HEK293 (cell line): ENCODE measurements at regions not wholly inside any gene's neighbourhood (a gene's known extent, or its start where the extent isn't known, plus 50 kb on each side); places are given as distances from the start of the nearest gene placed in this dataset.

ENCODE experiments used
- CTCF ChIA-PET: fragments of 350-600 bp; formaldehyde crosslinking; extraction: SDS; loops from one replicate; lab custom pipeline; 2021; ENCODE audit warnings: antibody characterized with exemption; lab: Yijun Ruan, JAX
- POLR2A ChIA-PET: fragments of 300-600 bp; formaldehyde crosslinking; extraction: SDS; loops from one replicate; lab custom pipeline; 2020; ENCODE audit warnings: antibody characterized with exemption, inconsistent platforms; lab: Yijun Ruan, JAX
- H3K27ac ChIP-seq: fragments of 200-500 bp; sonication (Bioruptor generic); 2 replicates; pipeline ENCODE4 v1.5.1; 2014; ENCODE audit warnings: low read depth, low read length, control low read depth, inconsistent platforms; ENCODE audit errors: extremely low read depth
- H3K36me3 ChIP-seq, 2 experiments: fragments of 200-500 bp in 1 of 2; sonication (Bioruptor generic) in 1 of 2; 1 replicate in 1 of 2; 2 replicates in 1 of 2; pipeline ENCODE4 v1.5.1; 2014 to 2017; ENCODE audit warnings: inconsistent platforms in 2 of 2, low read length in 2 of 2; ENCODE audit not compliant: control insufficient read depth in 2 of 2, insufficient read depth in 1 of 2
- H3K4me1 ChIP-seq: fragments of 200-500 bp; sonication (Bioruptor generic); 2 replicates; pipeline ENCODE4 v1.5.1; 2014; ENCODE audit warnings: mild to moderate bottlenecking, low read length, inconsistent platforms; ENCODE audit not compliant: control insufficient read depth, insufficient read depth
- H3K4me3 ChIP-seq: 2 replicates; pipeline ENCODE4 v1.5.1; 2011; ENCODE audit warnings: low read depth, mild to moderate bottlenecking, control low read depth, low read length, moderate library complexity
- H3K9me3 ChIP-seq: fragments of 200-500 bp; sonication (Bioruptor generic); 2 replicates; pipeline ENCODE4 v1.5.1; 2014; ENCODE audit warnings: low read depth, low read length, inconsistent platforms; ENCODE audit not compliant: control insufficient read depth, insufficient read depth
- GLIS2 ChIP-seq: fragments of 450-650 bp; formaldehyde crosslinking; IDR thresholded peaks from 2 replicates; pipeline ENCODE4 v1.5.1; 2016; ENCODE audit warnings: missing biosample characterization, missing genetic modification characterization
- HIC1 ChIP-seq: fragments of 450-650 bp; formaldehyde crosslinking; IDR thresholded peaks from 2 replicates; pipeline ENCODE4 v1.5.1; 2016; ENCODE audit warnings: missing biosample characterization, missing genetic modification characterization
- HOXC10 ChIP-seq: sonication (generic); formaldehyde crosslinking; IDR thresholded peaks from 2 replicates; pipeline ENCODE4 v1.8.1; 2023; ENCODE audit warnings: mild to moderate bottlenecking, missing genetic modification reagents
- MZF1 ChIP-seq: fragments of 450-650 bp; formaldehyde crosslinking; IDR thresholded peaks from 2 replicates; pipeline ENCODE4 v1.5.1; 2017; ENCODE audit warnings: missing biosample characterization, missing genetic modification characterization, borderline replicate concordance
- REPIN1 ChIP-seq: fragments of 450-650 bp; formaldehyde crosslinking; IDR thresholded peaks from 2 replicates; pipeline ENCODE4 v1.5.1; 2017; ENCODE audit warnings: missing biosample characterization, missing genetic modification characterization, low read depth
- SETDB1 ChIP-seq: IDR thresholded peaks from one replicate; pipeline ENCODE4 v1.6.1; 2017; ENCODE audit warnings: mild to moderate bottlenecking, low read length, moderate library complexity, mixed read lengths; ENCODE audit not compliant: insufficient read length
- ZEB2 ChIP-seq: fragments of 450-650 bp; formaldehyde crosslinking; IDR thresholded peaks from 2 replicates; pipeline ENCODE4 v1.5.1; 2016; ENCODE audit warnings: missing biosample characterization, missing genetic modification characterization
- ZNF148 ChIP-seq: fragments of 450-650 bp; formaldehyde crosslinking; IDR thresholded peaks from 2 replicates; pipeline ENCODE4 v1.5.0; 2017; ENCODE audit warnings: missing biosample characterization, missing genetic modification characterization, borderline replicate concordance
- ZNF174 ChIP-seq: fragments of 450-650 bp; formaldehyde crosslinking; IDR thresholded peaks from 2 replicates; pipeline ENCODE4 v1.5.0; 2017; ENCODE audit warnings: missing biosample characterization, mild to moderate bottlenecking, missing genetic modification characterization
- ZNF19 ChIP-seq: fragments of 450-650 bp; formaldehyde crosslinking; IDR thresholded peaks from 2 replicates; pipeline ENCODE4; 2016; ENCODE audit warnings: missing biosample characterization, missing genetic modification characterization, low read depth
- ZNF23 ChIP-seq: fragments of 450-650 bp; formaldehyde crosslinking; IDR thresholded peaks from 2 replicates; pipeline ENCODE4 v1.5.1; 2016; ENCODE audit warnings: missing biosample characterization, missing genetic modification characterization, borderline replicate concordance
- ZNF266 ChIP-seq: fragments of 450-650 bp; formaldehyde crosslinking; IDR thresholded peaks from 2 replicates; pipeline ENCODE4 v1.5.1; 2016; ENCODE audit warnings: missing biosample characterization, missing genetic modification characterization, low read depth
- ZNF302 ChIP-seq: fragments of 450-650 bp; formaldehyde crosslinking; IDR thresholded peaks from 2 replicates; pipeline ENCODE4 v1.5.1; 2016; ENCODE audit warnings: missing biosample characterization, missing genetic modification characterization, low read depth
- ZNF391 ChIP-seq: fragments of 450-650 bp; formaldehyde crosslinking; IDR thresholded peaks from 2 replicates; pipeline ENCODE4 v1.5.1; 2016; ENCODE audit warnings: low read depth, missing biosample characterization, missing genetic modification characterization, borderline replicate concordance
- ZNF624 ChIP-seq: fragments of 450-650 bp; formaldehyde crosslinking; IDR thresholded peaks from 2 replicates; pipeline ENCODE4 v1.5.1; 2017; ENCODE audit warnings: missing biosample characterization, missing genetic modification characterization
- ZNF629 ChIP-seq: fragments of 450-650 bp; formaldehyde crosslinking; IDR thresholded peaks from 2 replicates; pipeline ENCODE4 v1.5.1; 2017; ENCODE audit warnings: missing biosample characterization, missing genetic modification characterization
- TF ChIP-seq, protein P1 (sequence below): fragments of 450-650 bp; formaldehyde crosslinking; IDR thresholded peaks from 2 replicates; pipeline ENCODE4 v1.5.1; 2016; ENCODE audit warnings: missing biosample characterization, missing genetic modification characterization
- TF ChIP-seq, protein P2 (sequence below): fragments of 450-650 bp; formaldehyde crosslinking; IDR thresholded peaks from 2 replicates; pipeline ENCODE4 v1.5.1; 2017; ENCODE audit warnings: missing biosample characterization, missing genetic modification characterization
- TF ChIP-seq, protein P3 (sequence below): IDR thresholded peaks from 2 replicates; pipeline ENCODE4 v1.6.1; 2011; ENCODE audit warnings: mild to moderate bottlenecking, low read depth, low read length, borderline replicate concordance

DNA sequence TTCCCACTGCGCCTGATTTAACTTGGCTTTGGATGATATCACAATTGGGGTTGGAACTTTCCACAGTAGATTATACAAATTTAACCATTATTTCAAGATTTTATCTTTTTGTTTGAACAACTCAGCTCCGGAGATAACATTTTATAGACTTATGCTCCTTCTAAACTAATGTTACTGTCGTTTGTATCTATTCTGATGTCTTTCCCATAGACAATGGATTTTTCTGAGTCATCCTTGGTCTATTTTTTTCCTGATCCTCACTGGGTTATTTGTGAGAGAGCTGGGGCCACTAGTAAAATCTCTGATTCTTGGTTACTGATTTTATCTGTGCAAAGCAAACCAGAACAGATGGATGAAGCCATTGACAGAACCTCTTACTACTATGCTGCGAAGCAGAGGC lies 175.1 kb downstream of the SLC38A4 start:
- no peak overlapping the region for H3K27ac ChIP-seq
- H3K4me1 ChIP-seq = peaks cover 3% of the 10 kb centered on the region; the same call in 1 of the 2 replicates
- no peaks in the 10 kb centered on the region for H3K9me3 ChIP-seq
- H3K4me3 ChIP-seq = no peak overlapping the region
- H3K36me3 ChIP-seq = no peaks in the 10 kb centered on the region
- TF ChIP-seq ZNF624 (no peak), HOXC10 (CRISPR knock-in tag) (no peak)
- CTCF ChIA-PET = interaction anchor here (0.6 to 0.7 kb wide), 3 partner anchors 11 to 24 kb away, joined by 3 read pairs; no protein-coding TSS in a partner anchor
- POLR2A ChIA-PET = no interaction called here

DNA sequence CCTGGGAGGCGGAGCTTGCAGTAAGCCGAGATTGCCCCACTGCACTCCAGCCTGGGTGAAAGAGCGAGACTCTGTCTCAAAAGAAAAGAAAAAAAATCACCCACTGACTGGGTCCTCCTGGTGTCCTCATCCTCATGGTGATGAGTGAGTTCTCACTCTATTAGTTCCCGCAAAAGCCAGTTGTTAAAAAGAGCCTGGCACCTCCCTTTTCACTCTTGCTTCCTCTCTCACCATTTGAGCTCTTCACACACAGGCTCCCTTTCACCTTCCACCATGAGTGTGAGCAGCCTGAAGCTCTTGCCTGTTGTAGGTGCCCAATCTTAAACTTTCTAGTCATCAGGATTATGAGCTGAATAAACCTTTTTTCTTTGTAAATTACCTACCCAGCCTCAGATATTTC lies 176.4 kb downstream of the SLC38A4 start:
- POLR2A ChIA-PET = no interaction called here
- Histone ChIP-seq H3K4me3 (no peak overlapping the region), H3K36me3 (no peaks in the 10 kb centered on the region), H3K27ac (no peak overlapping the region), H3K4me1 (peaks cover 3% of the 10 kb centered on the region; the same call in 1 of the 2 replicates), H3K9me3 (no peaks in the 10 kb centered on the region)
- TF ChIP-seq, protein P1, sequence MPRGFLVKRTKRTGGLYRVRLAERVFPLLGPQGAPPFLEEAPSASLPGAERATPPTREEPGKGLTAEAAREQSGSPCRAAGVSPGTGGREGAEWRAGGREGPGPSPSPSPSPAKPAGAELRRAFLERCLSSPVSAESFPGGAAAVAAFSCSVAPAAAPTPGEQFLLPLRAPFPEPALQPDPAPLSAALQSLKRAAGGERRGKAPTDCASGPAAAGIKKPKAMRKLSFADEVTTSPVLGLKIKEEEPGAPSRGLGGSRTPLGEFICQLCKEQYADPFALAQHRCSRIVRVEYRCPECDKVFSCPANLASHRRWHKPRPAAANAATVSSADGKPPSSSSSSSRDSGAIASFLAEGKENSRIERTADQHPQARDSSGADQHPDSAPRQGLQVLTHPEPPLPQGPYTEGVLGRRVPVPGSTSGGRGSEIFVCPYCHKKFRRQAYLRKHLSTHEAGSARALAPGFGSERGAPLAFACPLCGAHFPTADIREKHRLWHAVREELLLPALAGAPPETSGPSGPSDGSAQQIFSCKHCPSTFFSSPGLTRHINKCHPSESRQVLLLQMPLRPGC (tag by site-specific recombination) = no peak
- TF ChIP-seq GLIS2 (tag by site-specific recombination) = no peak
- TF ChIP-seq ZNF391 (tag by site-specific recombination) = no peak
- TF ChIP-seq, protein P2, sequence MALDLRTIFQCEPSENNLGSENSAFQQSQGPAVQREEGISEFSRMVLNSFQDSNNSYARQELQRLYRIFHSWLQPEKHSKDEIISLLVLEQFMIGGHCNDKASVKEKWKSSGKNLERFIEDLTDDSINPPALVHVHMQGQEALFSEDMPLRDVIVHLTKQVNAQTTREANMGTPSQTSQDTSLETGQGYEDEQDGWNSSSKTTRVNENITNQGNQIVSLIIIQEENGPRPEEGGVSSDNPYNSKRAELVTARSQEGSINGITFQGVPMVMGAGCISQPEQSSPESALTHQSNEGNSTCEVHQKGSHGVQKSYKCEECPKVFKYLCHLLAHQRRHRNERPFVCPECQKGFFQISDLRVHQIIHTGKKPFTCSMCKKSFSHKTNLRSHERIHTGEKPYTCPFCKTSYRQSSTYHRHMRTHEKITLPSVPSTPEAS (tag by site-specific recombination) = no peak
- no peak for TF ChIP-seq ZNF266 (tag by site-specific recombination)
- TF ChIP-seq ZNF19 (tag by site-specific recombination) = no peak
- no peak for TF ChIP-seq ZNF148 (tag by site-specific recombination)
- TF ChIP-seq SETDB1 = no peak
- TF ChIP-seq ZNF629 (tag by site-specific recombination) = no peak
- no peak for TF ChIP-seq ZNF174 (tag by site-specific recombination)
- no peak for TF ChIP-seq ZNF23 (tag by site-specific recombination)
- no peak for TF ChIP-seq ZNF302 (tag by site-specific recombination)
- no peak for TF ChIP-seq REPIN1 (tag by site-specific recombination)
- TF ChIP-seq HIC1 (tag by site-specific recombination) = no peak
- TF ChIP-seq MZF1 (tag by site-specific recombination) = no peak
- no peak for TF ChIP-seq ZEB2 (tag by site-specific recombination)
- TF ChIP-seq, protein P3, sequence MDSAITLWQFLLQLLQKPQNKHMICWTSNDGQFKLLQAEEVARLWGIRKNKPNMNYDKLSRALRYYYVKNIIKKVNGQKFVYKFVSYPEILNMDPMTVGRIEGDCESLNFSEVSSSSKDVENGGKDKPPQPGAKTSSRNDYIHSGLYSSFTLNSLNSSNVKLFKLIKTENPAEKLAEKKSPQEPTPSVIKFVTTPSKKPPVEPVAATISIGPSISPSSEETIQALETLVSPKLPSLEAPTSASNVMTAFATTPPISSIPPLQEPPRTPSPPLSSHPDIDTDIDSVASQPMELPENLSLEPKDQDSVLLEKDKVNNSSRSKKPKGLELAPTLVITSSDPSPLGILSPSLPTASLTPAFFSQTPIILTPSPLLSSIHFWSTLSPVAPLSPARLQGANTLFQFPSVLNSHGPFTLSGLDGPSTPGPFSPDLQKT = no peak
- CTCF ChIA-PET = no interaction called here
